IPS-15b (cell line): ENCODE measurements at regions not wholly inside any gene's neighbourhood (a gene's known extent, or its start where the extent isn't known, plus 50 kb on each side); places are given as distances from the start of the nearest gene placed in this dataset.
"Not testable (repeated sequence)": the region's sequence is repeated elsewhere in the genome, so short reads cannot be mapped to it uniquely, and the experiment has no call there.

Source experiments
- H3K27me3 ChIP-seq: one replicate; pipeline ENCODE4 v1.6.1; 2013; ENCODE audit warnings: low read length; ENCODE audit not compliant: control insufficient read depth, insufficient read depth
- H3K36me3 ChIP-seq: one replicate; pipeline ENCODE4 v1.6.1; 2013; ENCODE audit warnings: low read length; ENCODE audit not compliant: control insufficient read depth, insufficient read depth
- H3K4me1 ChIP-seq: one replicate; pipeline ENCODE4 v1.6.1; 2013; ENCODE audit warnings: mild to moderate bottlenecking, low read length; ENCODE audit not compliant: control insufficient read depth, insufficient read depth
- H3K4me3 ChIP-seq: one replicate; pipeline ENCODE4 v1.5.1; 2013; ENCODE audit warnings: low read depth, low read length
- H3K9ac ChIP-seq: one replicate; pipeline ENCODE4 v1.6.1; 2013; ENCODE audit warnings: low read depth, mild to moderate bottlenecking, low read length
- H3K9me3 ChIP-seq: one replicate; pipeline ENCODE4 v1.6.1; 2013; ENCODE audit warnings: mild to moderate bottlenecking, low read length; ENCODE audit not compliant: control insufficient read depth, insufficient read depth

DNA sequence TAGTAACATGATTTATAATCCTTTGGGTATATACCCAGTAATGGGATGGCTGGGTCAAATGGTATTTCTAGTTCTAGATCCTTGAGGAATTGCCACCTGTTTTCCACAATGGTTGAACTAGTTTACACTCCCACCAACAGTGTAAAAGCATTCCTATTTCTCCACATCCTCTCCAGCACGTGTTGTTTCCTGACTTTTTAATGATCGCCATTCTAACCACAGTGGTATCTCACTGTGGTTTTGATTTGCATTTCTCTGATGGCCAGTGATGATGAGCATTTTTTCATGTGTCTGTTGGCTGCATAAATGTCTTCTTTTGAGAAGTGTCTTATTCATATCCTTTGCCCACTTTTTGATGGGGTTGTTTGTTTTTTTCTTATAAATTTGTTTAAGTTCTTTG, 152.6 kb upstream of the PFN2 start:
- not testable (repeated sequence) for H3K4me3 ChIP-seq, H3K9me3 ChIP-seq, H3K4me1 ChIP-seq, H3K9ac ChIP-seq, H3K27me3 ChIP-seq, H3K36me3 ChIP-seq

DNA sequence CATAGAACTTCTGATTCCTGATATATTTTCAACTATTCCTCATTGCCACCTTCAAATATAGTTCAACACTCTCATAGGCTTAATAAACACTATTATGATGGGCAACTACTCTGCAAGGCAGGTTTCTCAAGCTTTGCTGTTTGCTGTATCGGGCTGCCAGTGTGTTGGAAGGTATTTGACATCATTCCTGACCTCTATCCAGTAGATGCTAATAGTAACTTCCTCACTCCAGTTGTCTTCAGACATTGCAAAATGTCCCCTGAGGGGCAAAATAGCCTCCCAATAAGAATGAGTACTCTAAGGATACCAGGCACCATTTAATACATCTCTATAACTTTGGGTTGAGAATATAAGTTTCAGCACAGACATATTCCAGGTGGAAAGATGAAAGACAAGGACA, 147.5 kb upstream of the PFN2 start:
- no peaks in the 10 kb centered on the region for H3K27me3 ChIP-seq

DNA sequence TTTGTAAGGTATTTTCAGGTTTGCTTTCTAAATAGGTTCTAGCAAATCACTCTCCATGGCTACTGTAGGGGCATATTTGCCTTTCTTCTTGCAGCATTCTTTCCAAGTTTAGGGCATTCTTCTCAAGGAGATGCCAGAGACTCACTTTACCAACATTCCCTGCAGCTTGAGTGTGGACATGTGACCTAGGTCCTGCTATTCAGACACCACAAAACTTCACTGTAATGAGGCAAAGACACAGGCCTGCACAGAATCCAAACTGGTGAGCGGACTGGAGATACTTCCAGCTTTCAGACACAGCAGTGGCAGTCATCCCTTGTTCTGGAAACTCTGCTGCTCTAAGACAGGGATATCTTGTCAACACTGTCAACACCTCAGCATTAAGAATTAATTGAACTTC, 146.4 kb upstream of the PFN2 start:
- Histone ChIP-seq H3K4me1 (peaks cover 14% of the 10 kb centered on the region), H3K4me3 (no peak overlapping the region), H3K9me3 (no peaks in the 10 kb centered on the region), H3K9ac (no peak overlapping the region), H3K27me3 (no peaks in the 10 kb centered on the region), H3K36me3 (no peaks in the 10 kb centered on the region)

More for the DNA sequence above, 147.5 kb upstream of the PFN2 start:
- Histone ChIP-seq H3K9me3 (no peaks in the 10 kb centered on the region), H3K4me1 (peaks cover 14% of the 10 kb centered on the region), H3K4me3 (no peak overlapping the region), H3K9ac (no peak overlapping the region), H3K36me3 (no peaks in the 10 kb centered on the region)

DNA sequence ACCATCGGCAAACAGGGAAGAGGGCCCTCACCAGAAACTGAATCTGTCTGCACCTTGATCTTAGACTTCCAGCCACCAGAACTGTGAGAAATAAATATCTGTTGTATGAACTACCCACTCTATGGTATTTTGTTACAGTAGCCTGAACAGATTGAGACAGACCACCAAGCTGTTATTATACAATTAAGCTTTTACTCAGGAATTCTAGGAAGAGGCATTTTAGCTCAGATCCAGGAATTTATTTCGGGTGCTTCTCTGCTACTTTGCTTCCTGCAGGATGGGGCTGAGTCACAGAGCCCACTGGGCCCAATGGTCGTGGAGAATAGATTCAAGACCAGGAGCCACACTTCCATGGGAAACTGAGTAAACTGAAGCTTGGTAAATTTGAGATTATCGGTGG, 145.5 kb upstream of the PFN2 start:
- H3K36me3 ChIP-seq, result no peaks in the 10 kb centered on the region
- no peaks in the 10 kb centered on the region for H3K27me3 ChIP-seq
- peaks cover 14% of the 10 kb centered on the region for H3K4me1 ChIP-seq
- H3K9me3 ChIP-seq, result no peaks in the 10 kb centered on the region
- H3K9ac ChIP-seq, result no peak overlapping the region
- H3K4me3 ChIP-seq, result no peak overlapping the region

DNA sequence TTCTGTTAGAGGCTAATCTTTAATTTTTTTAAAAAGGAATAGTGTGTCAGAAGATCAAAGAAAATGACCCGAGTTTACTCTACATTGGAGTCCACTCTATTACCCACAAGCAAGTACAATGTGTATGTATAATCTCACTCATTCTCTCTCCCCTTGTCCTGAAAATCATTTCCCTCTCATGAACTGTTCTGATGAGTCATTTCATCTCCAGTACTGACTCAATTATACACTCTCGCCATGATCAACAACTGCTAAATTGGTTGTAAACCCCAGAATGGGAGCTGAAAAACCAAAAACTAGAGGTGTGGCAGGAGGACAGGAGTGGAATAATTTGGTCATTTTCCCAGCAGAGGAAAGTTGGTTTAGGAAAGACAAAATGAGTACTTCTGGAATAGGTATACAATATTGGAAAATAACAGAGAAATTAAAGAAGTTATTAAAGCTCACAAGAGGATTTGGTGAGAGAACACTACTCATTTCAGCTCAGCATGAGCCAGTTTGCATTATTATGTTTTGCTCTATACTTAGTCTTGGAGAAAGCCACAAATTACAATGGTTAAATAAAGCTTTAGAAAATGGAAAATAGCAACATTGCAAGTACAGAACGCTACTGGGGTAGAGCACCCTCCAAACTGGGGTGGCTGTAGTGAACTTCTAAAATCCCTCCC, 144.3 kb upstream of the PFN2 start:
- Histone ChIP-seq H3K27me3 (no peaks in the 10 kb centered on the region), H3K36me3 (no peaks in the 10 kb centered on the region), H3K9me3 (no peaks in the 10 kb centered on the region), H3K4me3 (no peak overlapping the region), H3K4me1 (peaks cover 14% of the 10 kb centered on the region), H3K9ac (no peak overlapping the region)

DNA sequence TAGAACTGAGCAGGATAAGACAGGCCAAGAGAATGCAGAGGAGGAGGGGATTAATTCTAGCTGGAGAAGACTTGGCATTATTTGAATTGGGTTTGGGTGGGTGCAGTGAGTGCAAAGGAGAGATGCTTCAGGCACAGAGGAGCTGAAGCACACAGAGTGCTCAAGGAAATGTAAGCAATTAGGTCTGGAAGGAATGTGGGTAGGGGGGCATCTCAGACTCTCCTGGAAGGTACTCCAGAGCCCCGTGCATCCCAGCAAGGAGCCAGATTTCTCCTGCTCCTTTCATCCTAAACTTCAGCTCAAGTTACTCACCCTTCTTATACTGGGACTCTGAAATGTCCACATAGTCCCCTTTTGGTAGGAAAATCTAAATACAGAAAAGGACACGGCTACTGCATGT, 143.6 kb upstream of the PFN2 start:
- Histone ChIP-seq H3K4me3 (no peak overlapping the region), H3K4me1 (peaks cover 8% of the 10 kb centered on the region), H3K36me3 (no peaks in the 10 kb centered on the region), H3K27me3 (no peaks in the 10 kb centered on the region), H3K9me3 (no peaks in the 10 kb centered on the region), H3K9ac (no peak overlapping the region)

DNA sequence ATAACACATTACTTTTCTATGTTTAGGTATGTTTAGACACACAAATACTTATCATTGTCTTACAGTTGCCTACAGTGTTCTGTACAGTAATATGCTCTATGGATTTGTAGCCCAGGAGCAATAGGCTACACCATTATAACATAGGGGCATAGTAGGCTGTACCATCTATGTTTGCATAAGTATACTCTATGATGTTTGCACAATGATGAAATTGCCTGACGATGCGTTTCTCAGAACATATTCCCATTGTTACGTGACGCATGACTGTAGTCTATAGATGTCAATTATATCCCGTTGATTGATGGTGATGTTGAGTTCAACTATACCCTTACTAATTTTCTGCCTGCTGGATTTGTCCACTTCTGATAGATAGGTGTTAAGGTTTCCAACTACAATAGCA, 139.4 kb upstream of the PFN2 start:
- peaks cover 13% of the 10 kb centered on the region for H3K4me1 ChIP-seq
- no peak overlapping the region for H3K9ac ChIP-seq
- no peaks in the 10 kb centered on the region for H3K36me3 ChIP-seq
- no peaks in the 10 kb centered on the region for H3K9me3 ChIP-seq
- H3K4me3 ChIP-seq, result no peak overlapping the region
- H3K27me3 ChIP-seq, result no peaks in the 10 kb centered on the region

DNA sequence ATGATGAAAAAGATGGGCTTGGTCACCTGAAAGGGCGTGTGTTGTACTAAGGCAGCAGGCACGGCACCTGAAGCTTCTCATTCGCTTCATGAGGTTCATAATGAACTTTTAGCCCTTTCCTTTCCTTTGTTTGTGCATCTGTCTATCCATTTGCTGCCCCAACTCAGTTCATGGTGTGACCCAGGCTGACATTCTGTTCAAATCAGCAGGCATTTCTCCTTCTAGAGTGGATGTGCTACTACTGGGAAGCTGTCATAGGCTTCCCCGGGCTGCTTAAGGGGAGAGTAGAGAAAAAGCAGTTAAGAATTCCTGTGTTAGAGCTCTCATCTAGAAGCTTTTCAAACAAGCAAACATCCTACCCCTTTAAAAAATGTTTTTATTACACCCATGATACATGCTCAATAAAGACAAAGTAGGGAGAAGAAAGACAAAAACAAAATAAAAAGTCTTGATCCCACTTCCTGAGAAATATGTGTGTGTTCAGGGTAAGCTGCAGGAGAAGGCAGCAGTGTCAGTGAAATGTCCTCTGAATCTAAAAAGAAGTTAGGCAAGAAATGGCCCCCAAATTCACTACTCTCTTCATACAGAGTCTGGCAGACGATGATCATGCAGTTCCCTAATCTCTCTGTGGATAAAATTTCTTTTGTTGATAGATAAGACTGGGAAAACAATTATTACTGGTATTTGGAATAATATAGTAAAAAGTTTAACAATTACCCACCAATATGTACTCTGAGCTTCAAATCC, 136.9 kb upstream of the PFN2 start:
- Histone ChIP-seq H3K36me3 (no peaks in the 10 kb centered on the region), H3K9me3 (no peaks in the 10 kb centered on the region), H3K9ac (no peak overlapping the region), H3K27me3 (no peaks in the 10 kb centered on the region), H3K4me3 (no peak overlapping the region), H3K4me1 (peaks cover 11% of the 10 kb centered on the region)

DNA sequence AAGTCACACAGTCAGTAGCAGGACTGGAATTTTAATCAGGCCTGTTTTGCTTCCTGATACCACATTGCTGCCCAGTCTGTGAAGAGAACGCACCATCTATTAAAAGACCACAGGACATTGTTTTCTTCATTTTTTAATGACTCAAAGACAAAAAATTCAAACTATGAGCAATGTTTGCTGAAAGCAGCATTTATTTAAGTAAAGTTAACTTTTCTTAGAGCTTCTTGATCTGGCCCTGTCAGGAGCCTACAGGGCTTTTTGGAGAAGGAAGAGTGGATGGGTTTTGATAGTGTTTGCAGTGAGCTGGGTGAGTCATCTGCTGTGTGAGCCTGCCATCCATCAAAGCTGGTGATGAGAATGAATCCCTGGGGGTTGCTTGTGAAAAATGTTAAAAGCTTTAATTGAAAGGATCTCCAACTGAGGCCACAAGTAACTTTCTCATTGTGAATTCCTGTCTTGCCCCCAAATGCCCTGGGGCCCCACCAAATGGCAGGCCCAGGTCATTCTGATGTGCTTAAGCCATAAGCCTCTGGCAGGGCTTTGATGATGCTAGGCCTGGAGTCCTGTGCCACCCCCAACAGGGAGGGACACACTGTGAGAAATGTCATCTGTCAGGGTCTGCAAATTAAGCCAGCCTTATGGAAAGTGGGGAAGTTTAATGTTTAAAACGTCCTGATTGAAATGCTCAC, 136.2 kb upstream of the PFN2 start:
- Histone ChIP-seq H3K4me3 (no peak overlapping the region), H3K27me3 (no peaks in the 10 kb centered on the region), H3K4me1 (peaks cover 11% of the 10 kb centered on the region), H3K36me3 (no peaks in the 10 kb centered on the region), H3K9me3 (no peaks in the 10 kb centered on the region), H3K9ac (no peak overlapping the region)

DNA sequence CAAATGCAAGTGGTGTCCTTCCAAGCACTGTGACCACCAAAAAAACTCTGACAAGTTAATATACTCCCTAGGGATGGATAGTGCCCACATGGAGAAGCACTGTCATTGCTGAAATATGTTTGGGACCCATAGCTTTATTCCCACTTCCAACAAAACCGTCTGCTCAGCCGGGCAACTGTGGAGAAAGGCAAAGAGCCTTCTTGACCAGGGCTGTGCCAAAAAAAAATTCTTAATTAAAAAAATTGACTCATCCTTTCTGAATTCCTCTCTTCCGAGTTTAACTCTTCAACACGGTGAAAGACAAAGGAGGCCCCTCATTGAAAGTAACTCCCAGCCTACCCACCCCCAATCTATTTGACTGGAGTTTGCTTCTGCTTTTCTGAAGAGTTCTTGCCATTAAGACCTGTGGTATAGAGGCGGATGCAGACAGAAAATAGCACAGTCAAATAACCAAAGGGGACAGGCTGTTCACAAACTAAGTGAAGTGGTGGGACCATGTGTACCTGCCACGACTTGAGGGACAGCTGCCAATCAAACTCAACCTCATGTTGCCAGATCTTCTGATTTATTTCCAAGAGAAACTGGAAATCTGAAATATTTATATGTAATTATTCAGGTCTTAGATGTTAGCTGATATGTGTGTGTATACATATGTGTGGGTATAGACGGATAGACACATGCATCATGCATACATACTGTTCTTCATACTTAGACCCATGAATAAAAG, 135.4 kb upstream of the PFN2 start:
- H3K9me3 ChIP-seq, result no peaks in the 10 kb centered on the region
- H3K27me3 ChIP-seq, result no peaks in the 10 kb centered on the region
- no peak overlapping the region for H3K9ac ChIP-seq
- no peaks in the 10 kb centered on the region for H3K36me3 ChIP-seq
- H3K4me1 ChIP-seq, result peaks cover 11% of the 10 kb centered on the region
- H3K4me3 ChIP-seq, result no peak overlapping the region

DNA sequence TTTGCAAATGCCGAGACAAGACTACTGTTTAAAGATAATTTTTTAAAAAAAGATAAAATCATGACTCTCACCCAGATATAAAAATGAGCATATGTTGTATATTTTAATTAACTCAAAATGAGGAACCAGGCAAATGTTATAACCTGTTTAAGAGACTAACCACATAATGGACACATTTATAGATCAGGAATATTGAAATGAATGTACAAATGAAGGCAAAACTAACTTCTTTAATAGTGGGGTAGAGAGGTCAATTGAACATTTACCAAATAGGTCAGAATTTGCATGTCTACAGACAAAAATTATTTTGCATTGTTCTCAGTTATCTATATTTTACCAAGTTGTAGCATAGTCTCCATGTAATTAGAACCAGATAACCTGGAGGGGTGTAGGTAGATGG, 134.3 kb upstream of the PFN2 start:
- no peak overlapping the region for H3K4me3 ChIP-seq
- H3K27me3 ChIP-seq, result no peaks in the 10 kb centered on the region
- no peak overlapping the region for H3K9ac ChIP-seq
- no peaks in the 10 kb centered on the region for H3K36me3 ChIP-seq
- H3K4me1 ChIP-seq, result peaks cover 11% of the 10 kb centered on the region
- no peaks in the 10 kb centered on the region for H3K9me3 ChIP-seq
